ENCODE measurements at regions not wholly inside any gene's neighbourhood (a gene's known extent, or its start where the extent isn't known, plus 50 kb on each side); places are given as distances from the start of the nearest gene placed in this dataset.
"Not testable (repeated sequence)": the region's sequence is repeated elsewhere in the genome, so short reads cannot be mapped to it uniquely, and the experiment has no call there.

DNA sequence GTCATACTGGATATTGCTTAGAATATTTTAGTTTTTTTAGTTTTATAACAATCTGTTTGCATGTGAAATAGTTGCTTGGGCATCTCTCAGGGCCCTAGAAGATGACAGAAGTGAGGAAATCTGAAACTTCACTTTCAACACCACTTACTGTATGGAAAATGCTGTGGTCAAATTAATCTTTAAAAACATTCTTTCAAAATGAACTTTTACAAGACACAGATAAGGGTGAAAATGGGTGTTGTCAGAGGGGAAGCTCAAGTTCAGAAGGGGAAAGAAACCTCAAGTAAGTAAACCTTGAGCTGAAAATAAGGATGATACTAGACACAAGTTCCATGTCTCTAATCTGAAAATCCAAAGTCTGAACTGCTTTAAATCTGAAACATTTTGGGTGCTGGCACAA lies 1840.1 kb upstream of the RAG2 start:
- no peak for DNase-seq (ENCODE audit: low read depth)

DNA sequence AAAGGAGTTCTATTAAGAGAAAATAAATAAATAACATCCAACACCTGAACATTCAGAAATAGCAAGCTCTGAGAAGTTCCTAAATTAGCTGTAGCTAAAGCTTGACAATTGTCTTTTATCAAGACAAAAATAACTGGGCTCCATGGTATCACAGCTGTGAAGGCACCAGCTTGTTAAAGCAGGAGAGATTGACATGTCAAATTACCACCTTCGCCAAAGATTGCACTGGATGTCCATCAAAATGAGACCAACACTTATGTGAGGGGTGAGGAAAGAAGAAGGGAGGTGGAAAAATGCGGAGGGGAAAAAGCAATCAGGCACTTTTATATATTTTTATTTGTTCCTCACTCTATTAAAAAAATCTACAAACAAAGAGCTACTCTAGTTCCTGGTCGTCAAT lies 1827.5 kb upstream of the RAG2 start:
- no peak for DNase-seq (ENCODE audit: low read depth)

DNA sequence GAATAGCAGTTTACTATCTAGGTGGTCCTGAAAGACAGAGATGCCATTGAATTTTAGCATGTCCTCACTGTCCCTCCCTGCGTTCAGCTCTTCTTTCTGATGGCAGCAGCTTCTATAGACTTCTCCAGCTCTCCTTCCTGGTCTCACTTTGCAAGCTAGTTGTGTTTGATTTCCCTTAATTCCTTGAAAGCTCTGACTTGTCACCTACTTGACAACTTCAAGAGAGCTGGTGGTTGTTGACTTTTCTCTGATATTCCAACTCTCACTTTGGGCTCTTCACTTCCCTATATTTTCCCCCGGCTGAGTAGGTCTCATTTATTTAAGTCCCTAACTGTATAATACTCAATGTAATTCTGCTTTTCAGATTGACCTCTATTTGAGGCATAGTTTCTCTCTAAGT lies 1825.0 kb upstream of the RAG2 start:
- no peak for DNase-seq (ENCODE audit: low read depth)

DNA sequence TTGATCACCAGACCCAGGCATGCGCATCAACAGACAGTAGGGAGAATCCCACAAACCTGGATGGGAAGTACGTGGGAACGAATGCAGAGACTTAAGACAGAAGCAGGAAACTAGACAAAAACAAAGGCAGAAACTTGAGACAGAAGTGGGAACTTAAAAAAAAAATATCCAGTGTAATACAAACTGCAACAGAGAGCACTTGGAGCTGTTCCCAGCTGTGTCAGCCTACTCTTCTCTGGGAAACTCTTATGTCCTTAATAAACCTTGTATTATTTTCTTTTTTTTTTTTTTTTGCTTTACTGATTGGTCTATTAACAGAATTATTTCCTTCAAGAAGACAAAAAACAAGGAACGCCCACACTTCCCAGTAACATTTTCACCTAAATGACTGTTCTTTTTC lies 1818.1 kb upstream of the RAG2 start:
- DNase-seq (ENCODE audit: low read depth) = no peak

- DNase-seq (ENCODE audit: low read depth) = no peak
These were observed 1813.1 kb upstream of the RAG2 start for GRCh38 chr11:38411149-38411548.

DNA sequence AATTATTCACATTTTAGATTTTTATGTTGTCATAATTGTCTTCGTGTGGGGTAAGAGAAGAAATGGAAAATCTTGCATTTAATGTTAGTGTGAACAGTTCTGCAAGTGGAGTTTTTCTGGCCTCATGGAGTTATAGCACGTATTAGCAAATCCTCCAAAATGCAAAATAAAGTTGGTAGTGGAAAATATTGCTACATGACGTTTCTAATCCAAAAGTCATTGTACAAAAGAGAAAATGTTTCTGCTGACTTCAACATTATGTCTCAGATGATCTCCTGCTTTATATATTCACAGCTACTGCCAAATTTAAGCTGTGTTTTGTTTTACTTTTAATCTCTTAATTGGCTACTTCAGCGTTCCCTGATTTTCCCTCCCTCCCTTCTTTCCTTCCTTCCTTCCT lies 1804.0 kb upstream of the RAG2 start:
- no peak for DNase-seq (ENCODE audit: low read depth)

DNA sequence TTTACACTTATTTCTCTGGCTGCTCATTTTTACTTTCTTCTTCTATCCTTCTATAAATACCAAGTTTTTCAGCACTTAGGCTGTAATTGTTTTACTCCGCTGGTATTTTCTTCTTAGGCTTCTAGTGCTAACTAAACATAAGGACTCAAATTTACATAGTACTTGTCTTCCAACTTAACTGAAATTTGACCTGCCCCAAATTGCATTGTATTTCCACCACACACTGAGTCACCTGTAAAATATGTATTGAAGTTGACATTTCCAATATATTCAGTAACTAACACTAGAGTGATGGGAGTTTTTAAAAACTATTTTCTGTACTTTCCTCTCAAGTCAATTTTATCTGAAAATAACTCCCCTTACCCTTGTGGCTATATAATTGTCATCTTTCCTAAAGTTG lies 1794.1 kb upstream of the RAG2 start:
- DNase-seq (ENCODE audit: low read depth) = no peak

- peak; percentile 61 for DNase-seq (ENCODE audit: low read depth)
These were observed 1786.5 kb upstream of the RAG2 start for GRCh38 chr11:38384568-38384967.

- DNase-seq (ENCODE audit: low read depth) = no peak
These were observed 1767.2 kb upstream of the RAG2 start for GRCh38 chr11:38365274-38365673.

- DNase-seq (ENCODE audit: low read depth) = no peak
These were observed 1758.2 kb upstream of the RAG2 start for GRCh38 chr11:38356255-38356654.

DNA sequence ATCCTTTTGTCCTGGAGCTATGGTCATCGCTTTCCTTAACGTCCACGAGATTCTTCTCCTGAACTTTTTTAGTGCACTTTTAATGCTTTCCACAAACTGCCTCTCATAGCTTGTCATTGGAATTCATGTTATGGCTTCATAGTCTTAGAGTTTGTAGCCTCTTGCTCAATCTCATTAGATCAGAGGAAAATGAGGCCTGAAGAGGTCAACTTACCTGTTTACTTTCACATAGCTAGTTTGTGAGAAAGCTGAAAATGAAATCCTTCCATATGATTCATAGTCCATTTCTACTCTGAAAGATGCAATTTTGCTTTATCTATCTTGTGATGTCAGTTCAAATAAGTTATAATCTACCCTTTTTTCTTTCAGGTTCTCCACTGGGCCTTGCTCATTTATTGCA lies 1747.2 kb upstream of the RAG2 start:
- peak; percentile 6 for DNase-seq (ENCODE audit: low read depth)

DNA sequence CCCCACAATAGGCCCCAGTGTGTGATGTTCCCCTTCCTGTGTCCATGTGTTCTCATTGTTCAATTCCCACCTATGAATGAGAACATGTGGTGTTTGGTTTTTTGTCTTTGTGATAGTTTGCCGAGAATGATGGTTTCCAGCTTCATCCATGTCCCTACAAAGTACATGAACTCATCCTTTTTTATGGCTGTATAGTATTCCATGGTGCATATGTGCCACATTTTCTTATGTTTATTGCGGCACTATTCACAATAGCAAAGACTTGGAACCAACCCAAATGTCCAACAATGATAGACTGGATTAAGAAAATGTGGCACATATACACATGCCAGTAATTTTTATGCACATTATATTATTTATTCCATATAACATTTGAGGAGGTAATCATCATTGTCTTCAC lies 1743.6 kb upstream of the RAG2 start:
- not testable (repeated sequence) for DNase-seq (ENCODE audit: low read depth)

DNA sequence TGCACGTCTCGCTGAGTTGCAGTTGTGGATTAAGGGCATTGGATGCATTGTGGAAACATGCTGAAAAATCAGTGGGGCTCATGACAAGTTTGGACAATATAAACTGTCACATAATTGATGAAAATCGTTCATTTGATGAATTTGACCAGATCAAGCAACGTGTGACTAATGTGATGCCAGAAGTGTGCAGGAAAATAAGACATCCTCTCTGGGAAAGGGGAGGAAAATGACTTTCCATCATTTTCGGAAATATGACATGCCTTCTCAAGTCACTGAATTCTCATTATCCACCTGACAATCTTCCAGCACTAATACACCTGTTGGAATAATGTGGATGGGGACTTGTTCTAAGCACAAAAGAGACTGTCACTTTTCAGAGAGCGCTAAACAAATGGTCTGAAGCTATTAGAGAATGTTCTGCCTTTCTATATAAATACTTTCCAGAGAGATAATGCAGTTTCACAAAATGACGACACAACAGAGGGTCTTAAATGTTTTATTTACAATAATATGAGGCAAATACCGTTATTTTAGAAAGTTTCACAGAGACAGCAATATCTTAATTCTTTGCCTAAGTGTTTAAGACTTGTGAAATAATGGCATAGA lies 1741.9 kb upstream of the RAG2 start:
- DNase-seq (ENCODE audit: low read depth) = no peak

DNA sequence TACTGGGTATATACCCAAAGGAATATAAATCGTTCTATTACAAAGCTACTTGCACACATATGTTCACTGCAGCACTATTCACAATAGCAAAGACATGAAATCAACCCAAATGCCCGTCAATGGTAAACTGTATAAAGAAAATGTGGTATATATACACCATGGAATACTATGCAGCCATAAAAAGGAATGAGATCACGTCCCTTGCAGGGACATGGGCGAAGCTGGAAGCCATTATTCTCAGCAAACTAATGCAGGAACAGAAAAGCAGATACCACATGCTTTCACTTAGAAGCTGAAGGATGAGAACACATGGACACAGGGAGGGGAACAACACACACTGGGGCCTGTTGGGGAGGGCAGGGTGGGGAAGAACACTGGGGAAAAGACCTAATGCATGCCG lies 1740.0 kb upstream of the RAG2 start:
- DNase-seq (ENCODE audit: low read depth) = not testable (repeated sequence)

DNA sequence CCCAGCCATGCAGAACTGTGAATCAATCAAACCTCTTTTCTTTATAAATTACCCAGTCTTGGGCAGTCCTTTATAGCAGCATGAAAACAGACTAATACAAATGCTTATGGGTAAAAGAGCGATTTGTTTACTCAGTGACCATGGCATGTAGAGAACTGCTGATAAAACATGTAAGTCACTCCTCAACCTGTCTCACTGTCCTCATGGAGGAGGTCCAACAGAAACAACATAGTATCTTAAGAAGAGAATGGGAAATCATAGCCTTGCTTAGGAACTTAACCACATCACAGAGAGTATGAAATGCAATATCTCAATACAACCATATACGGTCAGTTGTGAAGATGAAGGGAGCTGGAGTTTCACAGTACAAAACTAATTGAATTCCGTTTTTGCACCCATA lies 1734.0 kb upstream of the RAG2 start:
- DNase-seq (ENCODE audit: low read depth) = no peak

GRCh38 chr11:38330578-38330977 lies 1732.5 kb upstream of the RAG2 start:
- DNase-seq (ENCODE audit: low read depth) = no peak

DNA sequence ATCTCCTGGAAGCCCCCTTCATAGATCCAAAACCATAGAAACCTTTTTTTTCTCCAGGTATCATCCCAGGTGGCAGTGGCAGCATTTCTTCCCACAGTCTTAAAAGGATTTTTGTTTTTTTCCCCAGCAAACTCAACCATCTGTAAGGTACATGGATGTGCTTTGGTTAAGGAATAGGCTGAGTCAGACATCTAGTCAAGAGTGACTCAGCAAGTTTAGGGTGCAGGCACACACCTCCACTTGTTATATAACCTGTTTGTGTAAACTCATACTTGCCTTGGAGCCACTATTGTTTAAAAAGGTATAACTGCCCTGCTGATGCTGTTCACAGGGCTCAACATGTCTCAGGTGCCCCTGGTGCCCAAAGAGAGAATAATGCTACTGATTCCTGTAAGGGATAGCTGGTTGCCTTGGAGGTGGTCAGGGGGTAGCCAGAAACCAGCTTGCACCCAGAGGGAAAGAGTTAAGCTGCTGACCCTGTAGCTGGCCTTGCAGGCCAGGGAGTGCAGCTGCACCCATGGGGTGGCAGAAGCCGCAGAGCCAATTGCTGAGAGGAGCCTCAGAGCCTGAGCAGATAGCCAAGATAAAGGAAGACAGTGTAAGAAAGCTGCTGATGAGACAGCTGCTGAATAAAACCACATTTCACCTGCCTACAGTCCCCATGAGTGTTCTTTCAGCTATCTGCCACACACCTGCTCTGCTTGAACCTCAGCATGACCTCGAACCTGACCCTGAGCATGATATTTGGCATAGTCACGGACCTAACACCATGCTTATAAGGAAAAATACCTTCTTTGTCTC lies 1726.1 kb upstream of the RAG2 start:
- no peak for DNase-seq (ENCODE audit: low read depth)

DNA sequence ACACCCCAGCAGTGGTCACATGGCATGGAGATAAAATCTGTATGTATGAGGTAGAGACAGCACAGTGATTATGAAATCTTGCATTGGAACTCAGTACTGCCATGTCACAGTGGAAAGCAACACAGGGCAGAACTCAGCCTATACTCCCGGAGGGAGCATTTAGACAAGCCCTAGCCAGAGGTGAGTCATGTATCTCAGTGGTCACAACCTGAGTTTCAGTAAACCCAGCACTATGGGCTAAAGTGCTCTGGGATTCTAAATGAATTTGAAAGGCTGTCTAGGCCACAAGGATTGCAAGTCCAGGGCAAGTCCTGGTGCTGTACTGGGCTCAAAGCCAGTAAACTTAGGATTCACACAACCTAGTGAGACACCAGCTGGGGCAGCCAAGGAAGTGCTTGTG lies 1717.1 kb upstream of the RAG2 start:
- no peak for DNase-seq (ENCODE audit: low read depth)

DNA sequence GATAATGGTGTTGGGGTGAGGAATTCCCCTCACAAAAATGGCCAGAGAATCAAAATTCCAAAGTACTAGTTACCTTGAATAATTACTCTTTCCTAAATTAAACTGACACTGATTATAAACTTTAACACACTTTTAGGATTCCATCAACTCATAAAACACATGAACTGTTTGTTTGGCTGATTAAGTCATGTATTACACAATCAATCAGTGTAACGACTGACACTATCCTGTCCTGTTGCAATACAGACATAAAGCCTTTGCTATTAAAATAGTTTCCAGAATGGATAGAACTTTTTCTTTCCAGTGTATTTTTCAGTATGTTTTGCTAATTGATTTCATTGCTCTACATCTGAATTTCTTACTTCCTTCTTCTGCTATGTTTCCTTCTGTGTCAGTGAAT lies 1709.4 kb upstream of the RAG2 start:
- DNase-seq (ENCODE audit: low read depth) = no peak

- no peak for DNase-seq (ENCODE audit: low read depth)
These were observed 1707.6 kb upstream of the RAG2 start for GRCh38 chr11:38305682-38306081.

DNA sequence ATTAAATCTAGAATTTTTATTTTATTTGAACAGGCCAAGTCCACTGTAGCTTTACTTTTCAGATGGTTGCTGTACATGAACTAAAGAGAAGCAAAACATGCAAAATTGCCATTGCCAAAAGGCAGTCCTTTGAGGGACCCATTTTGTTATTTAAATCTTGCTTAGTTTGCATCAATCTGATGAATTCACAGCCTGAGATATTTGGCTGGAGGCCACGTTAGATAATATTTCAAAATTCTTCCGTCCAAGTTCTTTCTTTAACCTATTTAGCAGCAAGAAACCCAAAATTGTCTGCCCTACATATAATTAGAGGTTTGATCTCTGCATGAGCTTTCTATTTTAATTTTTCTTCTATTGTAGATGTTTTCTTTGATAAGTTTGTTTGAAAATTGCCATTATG lies 1706.9 kb upstream of the RAG2 start:
- no peak for DNase-seq (ENCODE audit: low read depth)

DNA sequence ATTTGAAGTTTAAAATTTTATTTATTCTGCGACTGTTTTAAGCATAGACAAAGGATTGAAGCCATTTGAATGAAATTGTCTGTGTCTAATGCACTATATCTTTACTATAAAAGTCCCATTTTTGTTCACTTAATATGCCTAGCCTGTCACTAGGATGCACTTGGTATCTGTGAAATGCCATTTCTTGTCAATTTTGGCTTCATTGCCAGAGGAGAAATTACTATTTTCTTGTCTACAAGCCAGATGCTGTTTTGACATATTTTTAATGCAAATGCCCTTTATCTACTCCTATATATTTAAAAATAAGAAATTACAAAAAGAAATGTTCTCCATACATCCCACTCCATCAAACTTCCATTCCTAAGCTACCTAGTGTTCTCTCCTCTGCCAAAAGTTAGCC lies 1704.5 kb upstream of the RAG2 start:
- no peak for DNase-seq (ENCODE audit: low read depth)

GRCh38 chr11:38300570-38300969 lies 1702.5 kb upstream of the RAG2 start:
- no peak for DNase-seq (ENCODE audit: low read depth)

DNA sequence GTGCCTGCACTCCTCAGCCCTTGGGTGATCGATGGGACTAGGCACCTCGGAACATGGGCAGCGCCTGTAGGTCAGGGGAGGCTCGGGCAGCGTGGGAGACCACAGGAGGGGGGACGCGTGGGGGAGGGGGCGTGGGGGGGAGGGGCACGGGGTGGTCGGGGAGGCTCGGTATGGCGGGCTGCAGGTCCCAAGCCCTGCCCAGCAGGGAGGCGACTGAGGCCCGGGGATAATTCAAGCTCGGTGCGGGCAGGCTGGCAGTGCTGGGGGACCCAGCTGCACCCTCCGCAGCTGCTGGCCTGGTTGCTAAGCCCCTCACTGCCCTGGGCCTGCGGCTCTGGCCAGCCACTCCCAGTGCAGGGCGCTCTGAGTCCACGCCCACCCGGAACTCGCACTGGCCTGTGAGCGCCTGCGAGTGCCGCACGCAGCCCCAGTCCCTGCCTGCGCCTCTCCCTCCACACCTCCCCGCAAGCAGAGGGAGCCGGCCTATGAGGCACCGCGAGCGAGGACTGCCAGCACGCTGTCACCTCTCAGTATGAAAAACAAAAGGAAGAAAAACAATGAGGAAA lies 1698.3 kb upstream of the RAG2 start:
- DNase-seq (ENCODE audit: low read depth) = no peak
